WERI-Rb-1 (cell line): ENCODE measurements at regions not wholly inside any gene's neighbourhood (a gene's known extent, or its start where the extent isn't known, plus 50 kb on each side); places are given as distances from the start of the nearest gene placed in this dataset.

ENCODE experiments used
- DNase-seq: peaks from one replicate; pipeline ENCODE4 v3.0.0-alpha.2; 2020
- H3K27ac ChIP-seq: fragments of 250-450 bp; sonication (Bioruptor Pico); 2 replicates; pipeline ENCODE4 v1.5.1; 2020; ENCODE audit warnings: mild to moderate bottlenecking, moderate library complexity
- H3K27me3 ChIP-seq: fragments of 250-450 bp; sonication (Bioruptor Pico); 2 replicates; pipeline ENCODE4 v1.5.1; 2021; ENCODE audit warnings: mild to moderate bottlenecking, low read depth, moderate library complexity; ENCODE audit not compliant: insufficient read depth, severe bottlenecking
- H3K36me3 ChIP-seq: fragments of 250-450 bp; sonication (Bioruptor Pico); 2 replicates; pipeline ENCODE4 v1.5.1; 2020; ENCODE audit warnings: mild to moderate bottlenecking, moderate library complexity
- H3K4me3 ChIP-seq: 2 replicates; pipeline ENCODE4 v1.5.1; 2011; ENCODE audit warnings: low read depth, mild to moderate bottlenecking, control low read depth, low read length
- H3K9me3 ChIP-seq: fragments of 250-450 bp; sonication (Bioruptor Pico); 2 replicates; pipeline ENCODE4 v1.5.1; 2021; ENCODE audit warnings: mild to moderate bottlenecking, moderate library complexity; ENCODE audit not compliant: severe bottlenecking
- CTCF ChIP-seq: IDR thresholded peaks from 2 replicates; pipeline ENCODE4 v1.5.1; 2011; ENCODE audit warnings: low read depth, mild to moderate bottlenecking, control low read depth, inconsistent platforms, low read length

GRCh38 chr2:173652311-173652710 lies 297.6 kb downstream of the CDCA7 start:
- no peak for TF ChIP-seq CTCF
- Histone ChIP-seq H3K9me3 (no peaks in the 10 kb centered on the region), H3K27ac (no peak overlapping the region), H3K27me3 (no peaks in the 10 kb centered on the region), H3K4me3 (no peak overlapping the region), H3K36me3 (no peaks in the 10 kb centered on the region)
- DNase-seq: no peak

- Histone ChIP-seq H3K27me3 (no peaks in the 10 kb centered on the region), H3K4me3 (no peak overlapping the region), H3K27ac (no peak overlapping the region), H3K9me3 (no peaks in the 10 kb centered on the region), H3K36me3 (no peaks in the 10 kb centered on the region)
- DNase-seq: no peak
- no peak for TF ChIP-seq CTCF
These were observed 298.2 kb downstream of the CDCA7 start for GRCh38 chr2:173652767-173653431.

- no peak for TF ChIP-seq CTCF
- no peaks in the 10 kb centered on the region for H3K27me3 ChIP-seq
- no peak overlapping the region for H3K4me3 ChIP-seq
- H3K27ac ChIP-seq: no peak overlapping the region
- H3K36me3 ChIP-seq: no peaks in the 10 kb centered on the region
- H3K9me3 ChIP-seq: no peaks in the 10 kb centered on the region
- DNase-seq: no peak
These were observed 298.7 kb downstream of the CDCA7 start for GRCh38 chr2:173653432-173653805.

- no peak for DNase-seq
- H3K27ac ChIP-seq: no peak overlapping the region
- H3K36me3 ChIP-seq: no peaks in the 10 kb centered on the region
- no peak for TF ChIP-seq CTCF
- no peak overlapping the region for H3K4me3 ChIP-seq
- H3K9me3 ChIP-seq: no peaks in the 10 kb centered on the region
- no peaks in the 10 kb centered on the region for H3K27me3 ChIP-seq
These were observed 299.7 kb downstream of the CDCA7 start for GRCh38 chr2:173654161-173654895.

- H3K9me3 ChIP-seq: no peaks in the 10 kb centered on the region
- no peak overlapping the region for H3K4me3 ChIP-seq
- no peak for TF ChIP-seq CTCF
- no peaks in the 10 kb centered on the region for H3K27me3 ChIP-seq
- H3K27ac ChIP-seq: no peak overlapping the region
- H3K36me3 ChIP-seq: no peaks in the 10 kb centered on the region
- DNase-seq: no peak
These were observed 300.2 kb downstream of the CDCA7 start for GRCh38 chr2:173654896-173655265.

GRCh38 chr2:173656086-173656485 lies 301.4 kb downstream of the CDCA7 start:
- no peak overlapping the region for H3K27ac ChIP-seq
- H3K27me3 ChIP-seq: no peaks in the 10 kb centered on the region
- no peak overlapping the region for H3K4me3 ChIP-seq
- DNase-seq: no peak
- no peaks in the 10 kb centered on the region for H3K9me3 ChIP-seq
- TF ChIP-seq CTCF: no peak
- H3K36me3 ChIP-seq: no peaks in the 10 kb centered on the region
